Esophagus (tissue), 2 donors: ENCODE measurements at regions not wholly inside any gene's neighbourhood (a gene's known extent, or its start where the extent isn't known, plus 50 kb on each side); places are given as distances from the start of the nearest gene placed in this dataset.

Source experiments
- H3K27ac ChIP-seq, 2 donors: one replicate each; pipeline ENCODE4 v1.5.1; 2013; ENCODE audit warnings: low read depth in 2 of 2, mild to moderate bottlenecking in 2 of 2, inconsistent platforms in 1 of 2, low read length in 1 of 2, moderate library complexity in 1 of 2
- H3K27me3 ChIP-seq, 2 donors: one replicate each; pipeline ENCODE4 v1.6.1; 2013; ENCODE audit warnings: low read length in 2 of 2, control low read depth in 1 of 2, mild to moderate bottlenecking in 1 of 2; ENCODE audit not compliant: insufficient read depth in 2 of 2, control insufficient read depth in 1 of 2
- H3K36me3 ChIP-seq, 2 donors: one replicate each; pipeline ENCODE4 v1.6.1; 2013; ENCODE audit warnings: low read length in 1 of 2; ENCODE audit not compliant: control insufficient read depth in 2 of 2, insufficient read depth in 2 of 2
- H3K4me1 ChIP-seq, 2 donors: one replicate each; pipeline ENCODE4 v1.6.1; 2013; ENCODE audit warnings: low read length in 1 of 2; ENCODE audit not compliant: control insufficient read depth in 2 of 2, insufficient read depth in 2 of 2
- H3K4me3 ChIP-seq, 2 donors: one replicate each; pipeline ENCODE4 v1.5.1; 2013; ENCODE audit warnings: low read length in 2 of 2, mild to moderate bottlenecking in 2 of 2, low read depth in 1 of 2, moderate library complexity in 1 of 2
- H3K9me3 ChIP-seq, 2 donors: one replicate each; pipeline ENCODE4 v1.6.1; 2013; ENCODE audit warnings: mild to moderate bottlenecking in 2 of 2, low read depth in 1 of 2, low read length in 1 of 2, moderate library complexity in 1 of 2; ENCODE audit not compliant: control insufficient read depth in 2 of 2, insufficient read depth in 1 of 2
- WGBS, 2 donors: extraction: QIAGEN DNeasy Blood & Tissue Kit; methylation state at CpG; one replicate each; pipeline ENCODE4 v1.1.7; 2013; 5-methylcytosine and 5-hydroxymethylcytosine counted together
- donor health status: healthy with polysubstance abuse.
- donor health status: Bipolar disorder and iron deficiency.

DNA sequence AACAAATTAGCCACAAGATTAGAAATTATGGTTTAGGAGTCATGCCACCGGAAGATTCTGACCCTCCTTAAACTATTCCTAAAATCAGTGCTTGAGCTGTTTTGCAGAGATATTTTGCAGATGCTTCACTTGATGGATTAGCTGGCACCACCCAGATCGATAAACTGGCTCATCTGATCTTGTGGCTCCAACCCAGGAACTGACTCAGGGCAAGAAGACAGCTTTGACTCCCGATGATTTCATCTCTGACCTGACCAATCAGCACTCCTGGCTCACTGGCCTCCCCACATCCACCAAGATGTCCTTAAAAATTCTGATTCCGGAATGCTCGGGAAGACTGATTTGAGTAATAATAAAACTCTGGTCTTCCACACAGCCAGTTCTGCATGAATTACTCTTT is 221.6 kb downstream of the RHOU start:
- H3K4me1 ChIP-seq, result no peaks in the 10 kb centered on the region
- H3K27ac ChIP-seq, result no peak overlapping the region
- peaks cover 0 to 3% of the 10 kb centered on the region in 2 donors for H3K27me3 ChIP-seq
- WGBS, 2 donors, result 80 to 83% methylated on average over 5 of the region's 5 CpGs
- H3K4me3 ChIP-seq, result no peak overlapping the region
- no peaks in the 10 kb centered on the region for H3K36me3 ChIP-seq
- H3K9me3 ChIP-seq, result no peaks in the 10 kb centered on the region

DNA sequence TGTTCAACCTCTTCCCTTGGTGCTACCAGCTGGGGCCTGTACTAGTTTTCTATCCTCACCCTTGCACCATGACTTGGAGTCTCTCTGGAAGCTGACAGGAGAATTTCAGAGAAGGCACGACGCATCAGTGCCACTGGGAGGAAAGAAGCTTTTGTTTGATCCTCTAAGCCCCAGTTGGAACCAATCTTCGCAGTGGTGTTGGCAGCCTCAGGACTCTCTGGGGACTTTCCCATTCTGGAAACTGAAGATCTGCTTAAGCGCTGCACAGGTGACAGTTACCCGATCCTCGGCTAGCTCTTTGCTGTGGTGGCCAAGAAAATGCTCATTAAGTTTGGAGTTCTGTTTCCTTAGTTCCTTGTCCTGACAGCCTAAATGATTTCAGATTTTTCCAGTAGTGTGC is 222.3 kb downstream of the RHOU start:
- H3K27ac ChIP-seq, result no peak overlapping the region
- H3K27me3 ChIP-seq, result peaks cover 0 to 3% of the 10 kb centered on the region in 2 donors
- no peaks in the 10 kb centered on the region for H3K9me3 ChIP-seq
- H3K4me1 ChIP-seq, result no peaks in the 10 kb centered on the region
- no peak overlapping the region for H3K4me3 ChIP-seq
- 47 to 67% methylated on average over 6 of the region's 6 CpGs for WGBS, 2 donors
- no peaks in the 10 kb centered on the region for H3K36me3 ChIP-seq

DNA sequence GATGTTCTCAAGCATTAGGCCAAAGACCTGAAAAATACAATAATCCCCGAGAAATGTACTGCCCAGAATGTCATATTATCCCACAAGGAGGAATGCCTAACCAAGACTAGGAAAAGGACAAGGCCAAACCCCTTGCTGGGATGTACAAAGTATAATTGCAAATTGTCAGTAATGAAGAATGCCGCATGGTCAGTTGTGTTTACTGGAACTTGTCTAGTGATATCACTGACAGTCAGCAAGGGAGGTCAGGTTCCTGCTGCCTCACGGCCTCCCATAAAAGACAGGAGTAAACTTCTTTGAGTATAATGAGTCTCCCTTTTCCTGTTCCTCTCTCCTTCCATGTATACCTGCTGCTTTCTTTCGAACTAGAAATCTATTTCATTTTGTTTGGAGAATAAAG is 222.8 kb downstream of the RHOU start:
- 87 to 88% methylated on average over 4 of the region's 4 CpGs for WGBS, 2 donors
- no peaks in the 10 kb centered on the region for H3K4me1 ChIP-seq

DNA sequence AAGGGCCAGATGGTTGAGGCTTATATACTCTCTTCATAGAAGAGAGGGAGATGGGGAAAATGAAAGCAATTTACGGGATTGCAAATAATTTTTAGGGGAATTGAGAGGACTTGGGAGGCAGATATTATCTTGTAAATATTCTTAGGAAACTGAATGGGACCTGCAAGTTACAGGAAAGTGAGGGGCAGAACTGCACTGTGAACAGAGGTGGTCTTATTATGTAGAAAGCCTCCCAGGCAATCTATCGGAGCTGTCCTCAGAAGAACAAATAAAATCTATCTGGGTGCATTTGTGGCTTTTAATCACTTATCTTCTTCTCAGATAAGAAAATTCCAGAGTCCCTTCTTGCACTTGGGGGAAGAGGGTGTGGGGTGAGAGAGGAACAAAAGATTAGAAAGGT is 223.5 kb downstream of the RHOU start:
- H3K9me3 ChIP-seq, result no peaks in the 10 kb centered on the region
- WGBS, 2 donors, result 77 to 93% methylated on average over 2 of the region's 2 CpGs

More for the DNA sequence above, 222.8 kb downstream of the RHOU start:
- Histone ChIP-seq H3K27me3 (peaks cover 0 to 3% of the 10 kb centered on the region in 2 donors), H3K36me3 (no peaks in the 10 kb centered on the region), H3K9me3 (no peaks in the 10 kb centered on the region), H3K4me3 (no peak overlapping the region), H3K27ac (no peak overlapping the region)

DNA sequence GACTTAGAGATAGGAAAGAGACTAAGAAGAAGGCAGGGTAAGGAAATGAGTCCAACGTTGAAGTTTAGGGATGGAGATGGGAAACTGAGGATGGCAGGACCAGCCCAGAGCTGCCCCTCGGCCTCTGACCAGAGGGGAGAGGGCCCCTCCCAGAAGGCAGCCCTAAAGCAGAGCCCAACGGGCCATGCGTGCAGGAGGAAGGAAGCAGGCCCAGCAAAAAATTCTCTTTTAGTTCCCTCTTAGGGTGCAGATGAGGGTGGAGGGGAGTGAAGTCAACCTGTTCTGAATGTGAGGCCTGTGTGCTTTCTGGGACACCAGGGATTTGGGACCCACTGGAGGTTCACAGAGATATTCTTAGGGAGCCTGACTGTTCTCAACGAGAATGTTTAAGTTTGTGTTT is 225.4 kb downstream of the RHOU start:
- no peaks in the 10 kb centered on the region for H3K36me3 ChIP-seq
- H3K4me1 ChIP-seq, result no peaks in the 10 kb centered on the region
- H3K27me3 ChIP-seq, result peaks cover 0 to 3% of the 10 kb centered on the region in 2 donors
- no peaks in the 10 kb centered on the region for H3K9me3 ChIP-seq
- H3K4me3 ChIP-seq, result no peak overlapping the region
- 66 to 70% methylated on average over 5 of the region's 5 CpGs for WGBS, 2 donors
- no peak overlapping the region for H3K27ac ChIP-seq

More for the DNA sequence above, 223.5 kb downstream of the RHOU start:
- no peaks in the 10 kb centered on the region for H3K4me1 ChIP-seq
- H3K27me3 ChIP-seq, result peaks cover 0 to 3% of the 10 kb centered on the region in 2 donors
- H3K36me3 ChIP-seq, result no peaks in the 10 kb centered on the region
- H3K27ac ChIP-seq, result no peak overlapping the region
- H3K4me3 ChIP-seq, result no peak overlapping the region

DNA sequence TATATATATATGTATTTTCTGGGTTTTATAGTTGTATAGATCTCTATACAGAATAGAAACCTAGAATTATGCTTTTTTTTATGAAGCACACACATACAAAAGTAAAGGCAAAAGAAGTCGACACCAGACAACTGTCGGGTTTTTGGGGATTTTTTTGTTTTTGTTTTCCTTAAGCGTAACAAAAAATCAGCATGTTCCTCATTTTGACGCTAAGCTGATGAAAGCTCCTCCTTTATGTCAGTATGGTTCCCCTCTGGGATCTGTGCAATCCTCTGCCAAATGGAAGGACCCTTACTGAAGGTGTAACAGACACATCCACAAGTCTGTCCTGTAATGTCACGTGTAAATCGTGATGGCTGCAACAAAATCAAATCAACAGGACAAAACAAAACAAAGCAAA is 226.2 kb downstream of the RHOU start:
- no peak overlapping the region for H3K4me3 ChIP-seq
- 93 to 95% methylated on average over 6 of the region's 6 CpGs for WGBS, 2 donors
- H3K4me1 ChIP-seq, result no peaks in the 10 kb centered on the region
- no peak overlapping the region for H3K27ac ChIP-seq
- no peaks in the 10 kb centered on the region for H3K36me3 ChIP-seq
- peaks cover 0 to 3% of the 10 kb centered on the region in 2 donors for H3K27me3 ChIP-seq
- no peaks in the 10 kb centered on the region for H3K9me3 ChIP-seq

DNA sequence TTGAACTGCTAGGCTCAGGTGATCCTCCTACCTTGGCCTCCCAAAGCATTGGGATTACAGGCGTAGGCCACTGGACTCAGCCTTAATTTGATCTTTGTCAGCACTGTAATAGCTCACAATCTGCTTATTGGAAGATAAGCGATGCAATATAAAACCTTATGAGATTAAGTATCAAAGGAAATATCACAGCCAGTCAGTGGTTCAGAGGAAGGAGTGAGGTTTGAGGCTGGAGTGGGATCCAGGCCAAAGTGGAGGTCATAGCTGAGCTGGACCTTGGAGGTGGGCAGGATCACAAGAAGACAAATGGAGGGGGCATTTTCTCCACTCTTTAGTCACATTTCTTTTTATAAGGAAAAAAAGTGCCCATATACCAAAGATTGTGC is 228.5 kb downstream of the RHOU start:
- H3K36me3 ChIP-seq, result no peaks in the 10 kb centered on the region
- H3K27me3 ChIP-seq, result peaks cover 0 to 3% of the 10 kb centered on the region in 2 donors
- H3K9me3 ChIP-seq, result no peaks in the 10 kb centered on the region
- WGBS, 2 donors, result 50 to 71% methylated on average over 2 of the region's 2 CpGs
- no peak overlapping the region for H3K27ac ChIP-seq
- no peak overlapping the region for H3K4me3 ChIP-seq
- no peaks in the 10 kb centered on the region for H3K4me1 ChIP-seq

DNA sequence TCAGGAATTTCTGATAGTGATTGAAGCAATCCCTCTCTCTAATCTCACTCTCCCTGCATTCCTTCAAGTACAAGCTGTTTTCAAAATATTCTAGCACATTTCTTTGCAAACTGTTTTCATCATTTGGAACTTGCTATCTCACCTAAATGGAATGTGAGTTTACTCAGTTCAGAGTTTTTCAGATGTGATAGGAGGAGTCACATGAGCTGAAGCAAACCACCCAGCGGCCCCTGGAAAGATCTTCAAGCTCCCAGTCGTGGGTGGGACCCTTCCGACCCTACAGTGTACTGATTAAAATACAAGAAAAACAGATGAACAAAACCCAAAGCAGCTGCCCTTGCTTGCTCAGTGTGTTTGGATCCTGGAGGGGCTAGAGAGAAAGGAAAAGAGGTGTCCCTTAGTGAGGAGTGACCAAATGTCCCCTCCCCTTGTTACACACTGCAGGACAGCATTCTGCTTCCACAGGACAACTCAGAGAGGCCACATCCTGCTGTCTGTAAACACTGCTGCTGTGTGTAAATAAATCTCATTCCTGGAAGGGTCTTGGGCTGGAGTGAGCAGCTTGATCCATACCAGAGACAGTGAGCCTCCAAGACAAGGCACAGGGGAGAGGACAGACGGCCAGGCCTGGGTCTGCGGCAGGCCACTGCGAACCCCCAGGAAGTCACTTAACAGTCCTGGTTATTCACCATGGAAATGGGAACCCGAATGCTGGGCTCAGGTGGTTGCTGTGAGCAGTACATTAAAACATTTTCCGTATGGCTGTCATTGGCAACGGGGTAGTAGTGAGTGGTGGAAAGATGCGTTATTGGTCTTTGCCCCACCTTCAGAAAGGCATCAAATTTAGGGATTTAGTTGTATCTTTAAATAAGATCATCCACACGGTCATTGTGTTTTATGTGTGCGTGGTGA is 229.2 kb downstream of the RHOU start:
- H3K4me3 ChIP-seq, result no peak overlapping the region
- H3K9me3 ChIP-seq, result no peaks in the 10 kb centered on the region
- no peak overlapping the region for H3K27ac ChIP-seq
- H3K36me3 ChIP-seq, result no peaks in the 10 kb centered on the region
- H3K4me1 ChIP-seq, result no peaks in the 10 kb centered on the region
- WGBS, 2 donors, result 67 to 72% methylated on average over 12 of the region's 12 CpGs
- H3K27me3 ChIP-seq, result no peaks in the 10 kb centered on the region

DNA sequence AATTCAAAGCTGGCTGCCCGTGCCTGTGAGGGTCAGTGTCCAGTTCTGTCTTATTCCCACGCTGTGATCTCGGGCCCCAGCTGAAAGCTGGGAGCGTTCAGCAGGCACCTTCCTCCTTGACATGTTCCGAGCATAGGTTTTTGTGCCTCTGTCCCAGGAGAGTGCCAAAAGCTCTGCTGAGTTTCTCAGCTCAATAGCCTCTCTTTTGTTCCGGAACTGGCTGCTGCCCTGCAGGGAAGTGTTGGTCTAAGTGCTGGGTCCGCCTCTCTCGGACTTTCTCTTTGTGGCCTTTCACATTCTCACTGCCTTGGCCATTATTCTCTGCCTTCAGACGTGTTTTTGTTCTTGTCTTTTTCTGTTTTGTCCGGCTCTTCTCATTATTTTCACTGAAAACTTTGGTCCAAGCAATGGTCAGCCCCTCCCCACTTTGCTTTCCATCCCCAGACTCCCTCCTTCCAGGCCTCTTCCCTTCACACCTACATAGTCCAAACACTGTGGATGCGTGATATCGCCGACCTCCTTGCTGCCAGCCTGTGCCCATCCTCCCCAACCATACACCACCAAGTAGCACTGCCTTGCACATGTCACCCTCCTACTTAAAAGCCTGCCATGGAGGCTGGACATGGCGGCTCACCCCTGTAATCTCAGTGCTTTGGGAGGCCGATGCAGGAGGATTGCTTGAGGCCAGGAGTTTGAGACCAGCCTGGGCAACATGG is 233.8 kb downstream of the RHOU start:
- H3K27ac ChIP-seq, result no peak overlapping the region
- no peaks in the 10 kb centered on the region for H3K27me3 ChIP-seq
- no peaks in the 10 kb centered on the region for H3K9me3 ChIP-seq
- no peak overlapping the region for H3K4me3 ChIP-seq
- 83 to 88% methylated on average over 15 of the region's 15 CpGs for WGBS, 2 donors
- no peaks in the 10 kb centered on the region for H3K4me1 ChIP-seq
- H3K36me3 ChIP-seq, result no peaks in the 10 kb centered on the region
